ENCODE measurements at regions not wholly inside any gene's neighbourhood (a gene's known extent, or its start where the extent isn't known, plus 50 kb on each side); places are given as distances from the start of the nearest gene placed in this dataset.

- no peak for TF ChIP-seq SKIL (IDR thresholded peaks at IDR 0.05; ENCODE audit: low read depth, poor library complexity, severe bottlenecking)
- TF ChIP-seq CTCF (IDR thresholded peaks at IDR 0.05 in 2 of 3, conservative IDR thresholded peaks at IDR 0.05 in 1 of 3; ENCODE audit: control insufficient read depth in 2 of 3, extremely low read depth in 1 of 3, insufficient read depth in 1 of 3, low read depth in 3 of 3, low read length in 3 of 3): no peak
Measured at GRCh38 chr14:95391331-95391730, 71.6 kb upstream of the CLMN start.

Data from GM12878 (cell line).